ENCODE measurements at regions not wholly inside any gene's neighbourhood (a gene's known extent, or its start where the extent isn't known, plus 50 kb on each side); places are given as distances from the start of the nearest gene placed in this dataset.

GRCh38 chr2:204336153-204336744 lies 209.0 kb upstream of the PARD3B start:
- no peaks in the 10 kb centered on the region for H3K36me3 ChIP-seq (ENCODE audit: insufficient read depth, low read length)
- no peak overlapping the region for H3K4me3 ChIP-seq (ENCODE audit: low read length)
- H3K4me2 ChIP-seq (ENCODE audit: low read length): no peak overlapping the region
- peaks cover 7% of the 10 kb centered on the region for H3K4me1 ChIP-seq (ENCODE audit: control insufficient read depth, insufficient read depth, low read length)
- no peaks in the 10 kb centered on the region for H3K27me3 ChIP-seq (ENCODE audit: control insufficient read depth, insufficient read depth, low read length)
- H3K9me3 ChIP-seq (replicated peaks; ENCODE audit: low read length): no peaks in the 10 kb centered on the region
- H3K9ac ChIP-seq (ENCODE audit: low read depth, low read length): no peak overlapping the region

GRCh38 chr2:204337638-204338037 lies 207.6 kb upstream of the PARD3B start:
- no peaks in the 10 kb centered on the region for H3K27me3 ChIP-seq (ENCODE audit: control insufficient read depth, insufficient read depth, low read length)
- H3K4me3 ChIP-seq (ENCODE audit: low read length): no peak overlapping the region
- H3K4me2 ChIP-seq (ENCODE audit: low read length): no peak overlapping the region

GRCh38 chr2:204339212-204339715 lies 206.0 kb upstream of the PARD3B start:
- H3K4me3 ChIP-seq (ENCODE audit: low read length): no peak overlapping the region
- H3K36me3 ChIP-seq (ENCODE audit: insufficient read depth, low read length): no peaks in the 10 kb centered on the region
- H3K4me2 ChIP-seq (ENCODE audit: low read length): peak overlapping the region; percentile 33
- no peaks in the 10 kb centered on the region for H3K27me3 ChIP-seq (ENCODE audit: control insufficient read depth, insufficient read depth, low read length)
- H3K9me3 ChIP-seq (replicated peaks; ENCODE audit: low read length): no peaks in the 10 kb centered on the region
- peaks cover 7% of the 10 kb centered on the region for H3K4me1 ChIP-seq (ENCODE audit: control insufficient read depth, insufficient read depth, low read length)
- peak overlapping the region; percentile 16 for H3K9ac ChIP-seq (ENCODE audit: low read depth, low read length)

More at GRCh38 chr2:204337638-204338037, 207.6 kb upstream of the PARD3B start:
- Histone ChIP-seq H3K9me3 (replicated peaks; ENCODE audit: low read length) (no peaks in the 10 kb centered on the region), H3K9ac (ENCODE audit: low read depth, low read length) (no peak overlapping the region), H3K36me3 (ENCODE audit: insufficient read depth, low read length) (no peaks in the 10 kb centered on the region), H3K4me1 (ENCODE audit: control insufficient read depth, insufficient read depth, low read length) (peaks cover 7% of the 10 kb centered on the region)

GRCh38 chr2:204340511-204340910 lies 204.8 kb upstream of the PARD3B start:
- no peak overlapping the region for H3K9ac ChIP-seq (ENCODE audit: low read depth, low read length)
- H3K27me3 ChIP-seq (ENCODE audit: control insufficient read depth, insufficient read depth, low read length): no peaks in the 10 kb centered on the region
- H3K36me3 ChIP-seq (ENCODE audit: insufficient read depth, low read length): no peaks in the 10 kb centered on the region
- H3K4me1 ChIP-seq (ENCODE audit: control insufficient read depth, insufficient read depth, low read length): peaks cover 7% of the 10 kb centered on the region
- no peaks in the 10 kb centered on the region for H3K9me3 ChIP-seq (replicated peaks; ENCODE audit: low read length)
- H3K4me3 ChIP-seq (ENCODE audit: low read length): no peak overlapping the region
- H3K4me2 ChIP-seq (ENCODE audit: low read length): no peak overlapping the region

- no peaks in the 10 kb centered on the region for H3K36me3 ChIP-seq (ENCODE audit: insufficient read depth, low read length)
- peaks cover 7% of the 10 kb centered on the region for H3K4me1 ChIP-seq (ENCODE audit: control insufficient read depth, insufficient read depth, low read length)
- H3K4me3 ChIP-seq (ENCODE audit: low read length): no peak overlapping the region
- no peak overlapping the region for H3K9ac ChIP-seq (ENCODE audit: low read depth, low read length)
- H3K27me3 ChIP-seq (ENCODE audit: control insufficient read depth, insufficient read depth, low read length): no peaks in the 10 kb centered on the region
- H3K4me2 ChIP-seq (ENCODE audit: low read length): no peak overlapping the region
- H3K9me3 ChIP-seq (replicated peaks; ENCODE audit: low read length): no peaks in the 10 kb centered on the region
These were observed 203.4 kb upstream of the PARD3B start for GRCh38 chr2:204341887-204342276.

GRCh38 chr2:204343685-204344084 lies 201.6 kb upstream of the PARD3B start:
- H3K4me2 ChIP-seq (ENCODE audit: low read length): no peak overlapping the region
- H3K9me3 ChIP-seq (replicated peaks; ENCODE audit: low read length): no peaks in the 10 kb centered on the region
- no peaks in the 10 kb centered on the region for H3K27me3 ChIP-seq (ENCODE audit: control insufficient read depth, insufficient read depth, low read length)
- no peak overlapping the region for H3K9ac ChIP-seq (ENCODE audit: low read depth, low read length)
- no peak overlapping the region for H3K4me3 ChIP-seq (ENCODE audit: low read length)
- H3K36me3 ChIP-seq (ENCODE audit: insufficient read depth, low read length): no peaks in the 10 kb centered on the region
- peaks cover 7% of the 10 kb centered on the region for H3K4me1 ChIP-seq (ENCODE audit: control insufficient read depth, insufficient read depth, low read length)

GRCh38 chr2:204344119-204344518 lies 201.2 kb upstream of the PARD3B start:
- Histone ChIP-seq H3K9ac (ENCODE audit: low read depth, low read length) (no peak overlapping the region), H3K4me2 (ENCODE audit: low read length) (no peak overlapping the region), H3K4me1 (ENCODE audit: control insufficient read depth, insufficient read depth, low read length) (peaks cover 7% of the 10 kb centered on the region), H3K36me3 (ENCODE audit: insufficient read depth, low read length) (no peaks in the 10 kb centered on the region), H3K4me3 (ENCODE audit: low read length) (no peak overlapping the region), H3K27me3 (ENCODE audit: control insufficient read depth, insufficient read depth, low read length) (no peaks in the 10 kb centered on the region), H3K9me3 (replicated peaks; ENCODE audit: low read length) (no peaks in the 10 kb centered on the region)

- Histone ChIP-seq H3K4me2 (ENCODE audit: low read length) (no peak overlapping the region), H3K27me3 (ENCODE audit: control insufficient read depth, insufficient read depth, low read length) (no peaks in the 10 kb centered on the region), H3K9me3 (replicated peaks; ENCODE audit: low read length) (no peaks in the 10 kb centered on the region), H3K9ac (ENCODE audit: low read depth, low read length) (no peak overlapping the region), H3K4me1 (ENCODE audit: control insufficient read depth, insufficient read depth, low read length) (no peaks in the 10 kb centered on the region), H3K36me3 (ENCODE audit: insufficient read depth, low read length) (no peaks in the 10 kb centered on the region), H3K4me3 (ENCODE audit: low read length) (no peak overlapping the region)
These were observed 198.4 kb upstream of the PARD3B start for GRCh38 chr2:204346906-204347305.

GRCh38 chr2:204353823-204354222 lies 191.5 kb upstream of the PARD3B start:
- no peak overlapping the region for H3K4me3 ChIP-seq (ENCODE audit: low read length)
- no peaks in the 10 kb centered on the region for H3K27me3 ChIP-seq (ENCODE audit: control insufficient read depth, insufficient read depth, low read length)
- no peaks in the 10 kb centered on the region for H3K9me3 ChIP-seq (replicated peaks; ENCODE audit: low read length)
- H3K9ac ChIP-seq (ENCODE audit: low read depth, low read length): no peak overlapping the region
- H3K4me2 ChIP-seq (ENCODE audit: low read length): no peak overlapping the region
- H3K36me3 ChIP-seq (ENCODE audit: insufficient read depth, low read length): no peaks in the 10 kb centered on the region
- H3K4me1 ChIP-seq (ENCODE audit: control insufficient read depth, insufficient read depth, low read length): peaks cover 4% of the 10 kb centered on the region

GRCh38 chr2:204354442-204354856 lies 190.8 kb upstream of the PARD3B start:
- Histone ChIP-seq H3K4me3 (ENCODE audit: low read length) (no peak overlapping the region), H3K4me1 (ENCODE audit: control insufficient read depth, insufficient read depth, low read length) (peaks cover 4% of the 10 kb centered on the region), H3K9me3 (replicated peaks; ENCODE audit: low read length) (no peaks in the 10 kb centered on the region), H3K4me2 (ENCODE audit: low read length) (no peak overlapping the region), H3K36me3 (ENCODE audit: insufficient read depth, low read length) (no peaks in the 10 kb centered on the region), H3K9ac (ENCODE audit: low read depth, low read length) (no peak overlapping the region), H3K27me3 (ENCODE audit: control insufficient read depth, insufficient read depth, low read length) (no peaks in the 10 kb centered on the region)

- H3K4me1 ChIP-seq (ENCODE audit: control insufficient read depth, insufficient read depth, low read length): peaks cover 4% of the 10 kb centered on the region
- no peaks in the 10 kb centered on the region for H3K9me3 ChIP-seq (replicated peaks; ENCODE audit: low read length)
- H3K9ac ChIP-seq (ENCODE audit: low read depth, low read length): no peak overlapping the region
- no peaks in the 10 kb centered on the region for H3K36me3 ChIP-seq (ENCODE audit: insufficient read depth, low read length)
- H3K27me3 ChIP-seq (ENCODE audit: control insufficient read depth, insufficient read depth, low read length): no peaks in the 10 kb centered on the region
- H3K4me2 ChIP-seq (ENCODE audit: low read length): no peak overlapping the region
- H3K4me3 ChIP-seq (ENCODE audit: low read length): no peak overlapping the region
These were observed 189.6 kb upstream of the PARD3B start for GRCh38 chr2:204355688-204356087.

- peaks cover 4% of the 10 kb centered on the region for H3K4me1 ChIP-seq (ENCODE audit: control insufficient read depth, insufficient read depth, low read length)
- no peak overlapping the region for H3K4me2 ChIP-seq (ENCODE audit: low read length)
- no peak overlapping the region for H3K9ac ChIP-seq (ENCODE audit: low read depth, low read length)
- H3K27me3 ChIP-seq (ENCODE audit: control insufficient read depth, insufficient read depth, low read length): no peaks in the 10 kb centered on the region
- no peaks in the 10 kb centered on the region for H3K9me3 ChIP-seq (replicated peaks; ENCODE audit: low read length)
- no peak overlapping the region for H3K4me3 ChIP-seq (ENCODE audit: low read length)
- no peaks in the 10 kb centered on the region for H3K36me3 ChIP-seq (ENCODE audit: insufficient read depth, low read length)
These were observed 189.1 kb upstream of the PARD3B start for GRCh38 chr2:204356151-204356641.

All from skeletal muscle satellite cell (primary cell).